GM12874 (cell line): ENCODE measurements at regions not wholly inside any gene's neighbourhood (a gene's known extent, or its start where the extent isn't known, plus 50 kb on each side); places are given as distances from the start of the nearest gene placed in this dataset.

Experiments
- CTCF ChIP-seq: IDR thresholded peaks from 2 replicates; pipeline ENCODE4 v1.5.1; 2011; ENCODE audit warnings: low read depth, mild to moderate bottlenecking, control low read depth, low read length, moderate library complexity; ENCODE audit not compliant: insufficient read depth

GRCh38 chr18:1907470-1908206 is 663.7 kb downstream of the METTL4 start:
- no peak for TF ChIP-seq CTCF

GRCh38 chr18:1914489-1914888 is 656.8 kb downstream of the METTL4 start:
- TF ChIP-seq CTCF: peak; percentile 38; the same call in 1 of the 2 replicates

GRCh38 chr18:1916869-1917523 is 654.3 kb downstream of the METTL4 start:
- no peak for TF ChIP-seq CTCF

- no peak for TF ChIP-seq CTCF
These were observed 653.7 kb downstream of the METTL4 start for GRCh38 chr18:1917569-1917968.

- TF ChIP-seq CTCF: no peak
These were observed 649.2 kb downstream of the METTL4 start for GRCh38 chr18:1922066-1922465.

GRCh38 chr18:1928711-1929110 is 642.6 kb downstream of the METTL4 start:
- no peak for TF ChIP-seq CTCF

- no peak for TF ChIP-seq CTCF
These were observed 641.6 kb downstream of the METTL4 start for GRCh38 chr18:1929720-1930119.
